RWPE2 (cell line): ENCODE measurements at regions not wholly inside any gene's neighbourhood (a gene's known extent, or its start where the extent isn't known, plus 50 kb on each side); places are given as distances from the start of the nearest gene placed in this dataset.
A peak's percentile ranks its signal among the peaks of the same experiment; 100 is the strongest.

Experiments
- ATAC-seq: fragments of 200-7000 bp; cut with Tn5 transposase; 3 replicates; pipeline ENCODE4 v1.9.1; 2021; ENCODE audit warnings: low read depth
- DNase-seq: peaks from one replicate; pipeline ENCODE4 v3.0.0-alpha.2; 2020; ENCODE audit warnings: low spot score
- H3K27ac ChIP-seq: fragments of 450-650 bp; 2 replicates; pipeline ENCODE4 v1.5.1; 2017; ENCODE audit warnings: mild to moderate bottlenecking; ENCODE audit not compliant: poor library complexity, severe bottlenecking
- H3K27me3 ChIP-seq: fragments of 250-450 bp; sonication (Bioruptor Pico); 2 replicates; pipeline ENCODE4 v1.5.1; 2021; ENCODE audit warnings: mild to moderate bottlenecking, moderate library complexity; ENCODE audit not compliant: insufficient read depth, poor library complexity, severe bottlenecking
- H3K36me3 ChIP-seq: fragments of 250-450 bp; sonication (Bioruptor Pico); 2 replicates; pipeline ENCODE4 v1.5.1; 2020; ENCODE audit warnings: low read depth, mild to moderate bottlenecking, moderate library complexity
- H3K4me1 ChIP-seq: fragments of 250-450 bp; sonication (Bioruptor Pico); 2 replicates; pipeline ENCODE4 v1.5.1; 2021; ENCODE audit warnings: mild to moderate bottlenecking, moderate library complexity; ENCODE audit not compliant: insufficient read depth, poor library complexity, severe bottlenecking
- H3K4me3 ChIP-seq: fragments of 250-450 bp; sonication (Bioruptor Pico); 2 replicates; pipeline ENCODE4 v1.5.1; 2021; ENCODE audit warnings: mild to moderate bottlenecking, moderate library complexity; ENCODE audit not compliant: severe bottlenecking
- H3K9me3 ChIP-seq: fragments of 250-450 bp; sonication (Bioruptor Pico); 2 replicates; pipeline ENCODE4 v1.5.1; 2021; ENCODE audit warnings: mild to moderate bottlenecking, moderate library complexity; ENCODE audit not compliant: severe bottlenecking
- TF ChIP-seq, protein P1 (sequence below): fragments of 450-650 bp; IDR thresholded peaks from one replicate; pipeline ENCODE4 v1.5.1; 2017; ENCODE audit warnings: mild to moderate bottlenecking, moderate library complexity; ENCODE audit not compliant: poor library complexity, severe bottlenecking

- Histone ChIP-seq H3K4me3 (no peak overlapping the region), H3K4me1 (peaks cover 14% of the 10 kb centered on the region), H3K27me3 (no peaks in the 10 kb centered on the region), H3K36me3 (no peaks in the 10 kb centered on the region), H3K9me3 (peaks cover 10% of the 10 kb centered on the region), H3K27ac (no peak overlapping the region)
- TF ChIP-seq, protein P1, sequence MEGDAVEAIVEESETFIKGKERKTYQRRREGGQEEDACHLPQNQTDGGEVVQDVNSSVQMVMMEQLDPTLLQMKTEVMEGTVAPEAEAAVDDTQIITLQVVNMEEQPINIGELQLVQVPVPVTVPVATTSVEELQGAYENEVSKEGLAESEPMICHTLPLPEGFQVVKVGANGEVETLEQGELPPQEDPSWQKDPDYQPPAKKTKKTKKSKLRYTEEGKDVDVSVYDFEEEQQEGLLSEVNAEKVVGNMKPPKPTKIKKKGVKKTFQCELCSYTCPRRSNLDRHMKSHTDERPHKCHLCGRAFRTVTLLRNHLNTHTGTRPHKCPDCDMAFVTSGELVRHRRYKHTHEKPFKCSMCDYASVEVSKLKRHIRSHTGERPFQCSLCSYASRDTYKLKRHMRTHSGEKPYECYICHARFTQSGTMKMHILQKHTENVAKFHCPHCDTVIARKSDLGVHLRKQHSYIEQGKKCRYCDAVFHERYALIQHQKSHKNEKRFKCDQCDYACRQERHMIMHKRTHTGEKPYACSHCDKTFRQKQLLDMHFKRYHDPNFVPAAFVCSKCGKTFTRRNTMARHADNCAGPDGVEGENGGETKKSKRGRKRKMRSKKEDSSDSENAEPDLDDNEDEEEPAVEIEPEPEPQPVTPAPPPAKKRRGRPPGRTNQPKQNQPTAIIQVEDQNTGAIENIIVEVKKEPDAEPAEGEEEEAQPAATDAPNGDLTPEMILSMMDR: no peak
- ATAC-seq (no peak), DNase-seq (no peak)
Observed at GRCh38 chr13:44104969-44105368, 225.3 kb downstream of the LACC1 start.

DNA sequence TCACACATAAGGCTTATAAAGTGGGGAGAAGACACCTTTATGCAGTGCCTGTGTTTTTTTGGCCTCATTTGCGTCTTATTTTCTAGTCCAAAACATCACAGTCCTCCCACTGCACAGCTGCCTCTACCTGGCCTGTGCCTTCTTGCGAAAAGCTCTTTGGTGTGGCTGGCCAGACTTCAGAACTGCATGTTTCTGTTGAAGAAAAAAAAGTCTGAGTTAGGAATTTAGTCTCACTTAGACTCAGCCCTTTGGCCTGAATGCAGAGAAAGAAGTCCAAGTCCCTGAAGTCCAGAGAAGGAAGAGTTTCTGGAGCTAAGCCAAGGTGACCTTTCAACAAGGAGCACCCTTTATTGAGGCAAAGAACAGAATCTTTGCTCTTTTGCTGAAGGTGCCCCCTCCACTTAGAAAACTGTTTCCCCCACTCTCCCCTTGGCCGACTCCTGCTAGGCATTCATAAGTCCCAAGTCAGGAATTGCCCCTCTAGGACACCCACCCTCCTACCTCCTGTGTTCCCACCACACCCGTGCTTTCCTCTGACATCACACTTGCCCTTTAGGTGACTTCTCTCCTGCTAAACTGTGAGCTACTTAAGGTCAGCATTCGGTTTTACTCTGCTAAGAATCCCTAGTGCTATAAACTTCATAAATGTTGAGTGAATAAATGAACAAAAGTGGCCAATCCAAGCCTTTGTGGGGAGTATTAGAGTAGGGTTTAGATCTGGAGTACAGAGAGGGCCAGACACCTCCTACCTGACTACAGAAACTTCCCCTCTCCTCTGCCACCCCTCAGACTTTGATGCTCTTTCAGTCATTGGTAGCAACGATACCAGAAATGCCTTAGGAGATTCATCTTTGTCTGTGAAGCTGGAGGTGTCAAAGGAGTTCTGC is 226.8 kb downstream of the LACC1 start:
- H3K4me3 ChIP-seq: no peak overlapping the region
- peaks cover 14% of the 10 kb centered on the region for H3K4me1 ChIP-seq
- TF ChIP-seq, protein P1: no peak
- DNase-seq (no peak), ATAC-seq (no peak)
- no peaks in the 10 kb centered on the region for H3K36me3 ChIP-seq
- H3K27me3 ChIP-seq: no peaks in the 10 kb centered on the region
- H3K9me3 ChIP-seq: peaks cover 10% of the 10 kb centered on the region
- H3K27ac ChIP-seq: no peak overlapping the region

- Histone ChIP-seq H3K27me3 (no peaks in the 10 kb centered on the region), H3K36me3 (no peaks in the 10 kb centered on the region), H3K4me1 (peaks cover 14% of the 10 kb centered on the region), H3K4me3 (no peak overlapping the region), H3K27ac (no peak overlapping the region), H3K9me3 (peaks cover under 1% of the 10 kb centered on the region)
- DNase-seq (no peak), ATAC-seq (peak; percentile 68)
- TF ChIP-seq, protein P1: no peak
Observed at GRCh38 chr13:44107357-44108121, 227.8 kb downstream of the LACC1 start.

DNA sequence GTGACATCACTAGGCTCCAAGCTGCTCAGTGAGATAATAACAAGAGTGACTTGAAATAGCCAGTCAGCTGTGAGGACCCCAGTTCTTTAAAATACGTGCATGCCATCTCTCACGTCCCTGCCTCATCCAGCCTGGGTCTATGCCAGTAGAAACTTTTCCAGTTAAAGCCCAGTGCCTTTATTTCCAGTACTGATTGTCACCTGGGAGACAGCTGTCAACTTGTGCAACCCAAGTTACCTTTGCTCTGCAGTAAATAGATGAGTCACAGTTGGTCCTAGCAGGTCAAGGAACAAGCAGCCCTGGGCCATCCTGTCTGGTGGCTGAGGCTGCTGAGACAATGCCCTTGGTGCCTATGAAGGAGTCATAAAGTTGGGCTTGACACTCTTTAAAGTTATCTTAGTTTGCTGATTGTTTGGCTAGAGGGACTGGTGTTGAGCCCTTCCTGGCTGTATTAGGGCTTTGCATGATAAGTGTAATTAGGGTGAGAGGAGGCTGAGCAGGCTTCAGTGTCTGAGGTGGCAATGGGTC is 228.7 kb downstream of the LACC1 start:
- peak; percentile 35; the same call in 2 of the 3 replicates for ATAC-seq
- Histone ChIP-seq H3K4me3 (no peak overlapping the region), H3K27ac (no peak overlapping the region), H3K36me3 (no peaks in the 10 kb centered on the region), H3K4me1 (peaks cover 14% of the 10 kb centered on the region), H3K9me3 (no peaks in the 10 kb centered on the region), H3K27me3 (no peaks in the 10 kb centered on the region)
- TF ChIP-seq, protein P1: no peak
- DNase-seq: no peak
